Transverse colon (tissue), 4 donors: ENCODE measurements at regions not wholly inside any gene's neighbourhood (a gene's known extent, or its start where the extent isn't known, plus 50 kb on each side); places are given as distances from the start of the nearest gene placed in this dataset.

Experiments used
- CTCF ChIP-seq, 5 experiments: fragments of 200-600 bp in 3 of 5; fragments of 450-650 bp in 2 of 5; sonication (generic) in 3 of 5; IDR thresholded peaks; 1 replicate in 2 of 5; 2 replicates in 3 of 5; pipeline ENCODE4 v1.5.1; 2016 to 2017; ENCODE audit warnings: antibody characterized with exemption in 5 of 5, inconsistent platforms in 3 of 5, mild to moderate bottlenecking in 2 of 5, moderate library complexity in 1 of 5
- EP300 ChIP-seq: sonication (generic); formaldehyde crosslinking; IDR thresholded peaks from one replicate; pipeline ENCODE4 v1.6.1; 2017; ENCODE audit warnings: antibody characterized with exemption, low read depth
- POLR2A ChIP-seq: fragments of 450-650 bp; IDR thresholded peaks from one replicate; pipeline ENCODE4 v1.6.1; 2016; ENCODE audit warnings: antibody characterized with exemption, mild to moderate bottlenecking, moderate library complexity
- POLR2AphosphoS5 ChIP-seq, 3 donors: sonication (generic); formaldehyde crosslinking; IDR thresholded peaks; one replicate each; pipeline ENCODE4 v1.6.1; 2016; ENCODE audit warnings: antibody characterized with exemption in 3 of 3

GRCh38 chr10:71059943-71060342 is 152.4 kb upstream of the UNC5B start:
- TF ChIP-seq CTCF (IDR thresholded peaks at IDR 0.05) (no peak), POLR2AphosphoS5 (IDR thresholded peaks at IDR 0.05) (no peak), POLR2A (no peak), EP300 (no peak)
